ENCODE measurements at regions not wholly inside any gene's neighbourhood (a gene's known extent, or its start where the extent isn't known, plus 50 kb on each side); places are given as distances from the start of the nearest gene placed in this dataset.

GRCh38 chr4:96766359-96766758 lies 926.5 kb downstream of the PDHA2 start:
- no peak for DNase-seq
- Histone ChIP-seq H3K9me3 (no peaks in the 10 kb centered on the region), H3K4me3 (no peak overlapping the region), H3K27ac (no peak overlapping the region), H3K4me1 (no peaks in the 10 kb centered on the region), H3K27me3 (no peaks in the 10 kb centered on the region), H3K36me3 (replicated peaks in 1 of 2; ENCODE audit: insufficient read depth in 1 of 2, low read depth in 2 of 2) (no peaks in the 10 kb centered on the region)
- TF ChIP-seq POLR2A (IDR thresholded peaks at IDR 0.05) (no peak), CTCF (IDR thresholded peaks at IDR 0.05) (no peak)
- no peak for ATAC-seq
- 80 to 82% methylated on average over 5 of the region's 5 CpGs for WGBS, 2 donors
- intact Hi-C loops (cut with DNase I), result no loop called here

- no peak overlapping the region for H3K4me3 ChIP-seq
- no peaks in the 10 kb centered on the region for H3K27me3 ChIP-seq
- no peaks in the 10 kb centered on the region for H3K9me3 ChIP-seq
- WGBS, 2 donors, result 79 to 81% methylated on average over 5 of the region's 5 CpGs
- ATAC-seq (no peak), DNase-seq (no peak)
- no peaks in the 10 kb centered on the region for H3K4me1 ChIP-seq
- no peaks in the 10 kb centered on the region for H3K36me3 ChIP-seq (replicated peaks in 1 of 2; ENCODE audit: insufficient read depth in 1 of 2, low read depth in 2 of 2)
- intact Hi-C loops (cut with DNase I), result no loop called here
- TF ChIP-seq POLR2A (IDR thresholded peaks at IDR 0.05), result no peak
- TF ChIP-seq CTCF (IDR thresholded peaks at IDR 0.05), result no peak
- no peak overlapping the region for H3K27ac ChIP-seq
These were observed 928.1 kb downstream of the PDHA2 start for GRCh38 chr4:96767815-96768480.

GRCh38 chr4:96775501-96775900 lies 935.6 kb downstream of the PDHA2 start:
- no peak for TF ChIP-seq CTCF (IDR thresholded peaks at IDR 0.05)
- no peak for TF ChIP-seq POLR2A (IDR thresholded peaks at IDR 0.05)
- no peak for ATAC-seq
- 78 to 93% methylated on average over 2 of the region's 2 CpGs for WGBS, 2 donors

GRCh38 chr4:96776920-96777527 lies 937.1 kb downstream of the PDHA2 start:
- H3K36me3 ChIP-seq (replicated peaks in 1 of 2; ENCODE audit: insufficient read depth in 1 of 2, low read depth in 2 of 2), result no peaks in the 10 kb centered on the region
- H3K4me3 ChIP-seq, result no peak overlapping the region
- no peak for TF ChIP-seq POLR2A (IDR thresholded peaks at IDR 0.05)
- no peak for TF ChIP-seq CTCF (IDR thresholded peaks at IDR 0.05)
- H3K27me3 ChIP-seq, result no peaks in the 10 kb centered on the region
- 62% methylated on average over 2 of the region's 2 CpGs for WGBS, 2 donors
- ATAC-seq (no peak), DNase-seq (no peak)
- H3K4me1 ChIP-seq, result no peaks in the 10 kb centered on the region
- intact Hi-C loops (cut with DNase I), result no loop called here
- H3K9me3 ChIP-seq, result no peaks in the 10 kb centered on the region
- no peak overlapping the region for H3K27ac ChIP-seq

More at GRCh38 chr4:96775501-96775900, 935.6 kb downstream of the PDHA2 start:
- Histone ChIP-seq H3K27me3 (no peaks in the 10 kb centered on the region), H3K27ac (no peak overlapping the region), H3K9me3 (no peaks in the 10 kb centered on the region), H3K36me3 (replicated peaks in 1 of 2; ENCODE audit: insufficient read depth in 1 of 2, low read depth in 2 of 2) (no peaks in the 10 kb centered on the region), H3K4me1 (no peaks in the 10 kb centered on the region), H3K4me3 (no peak overlapping the region)
- intact Hi-C loops (cut with DNase I), result no loop called here
- no peak for DNase-seq

- Histone ChIP-seq H3K27ac (no peak overlapping the region), H3K36me3 (replicated peaks in 1 of 2; ENCODE audit: insufficient read depth in 1 of 2, low read depth in 2 of 2) (no peaks in the 10 kb centered on the region), H3K9me3 (no peaks in the 10 kb centered on the region), H3K27me3 (no peaks in the 10 kb centered on the region), H3K4me3 (no peak overlapping the region), H3K4me1 (no peaks in the 10 kb centered on the region)
- DNase-seq, result no peak
- ATAC-seq, result no peak
- intact Hi-C loops (cut with DNase I), result no loop called here
- no peak for TF ChIP-seq CTCF (IDR thresholded peaks at IDR 0.05)
- no peak for TF ChIP-seq POLR2A (IDR thresholded peaks at IDR 0.05)
- 74 to 80% methylated on average over 4 of the region's 4 CpGs for WGBS, 2 donors
These were observed 944.4 kb downstream of the PDHA2 start for GRCh38 chr4:96784336-96784735.

All from body of pancreas (tissue), 4 donors.